ENCODE measurements at regions not wholly inside any gene's neighbourhood (a gene's known extent, or its start where the extent isn't known, plus 50 kb on each side); places are given as distances from the start of the nearest gene placed in this dataset.

DNA sequence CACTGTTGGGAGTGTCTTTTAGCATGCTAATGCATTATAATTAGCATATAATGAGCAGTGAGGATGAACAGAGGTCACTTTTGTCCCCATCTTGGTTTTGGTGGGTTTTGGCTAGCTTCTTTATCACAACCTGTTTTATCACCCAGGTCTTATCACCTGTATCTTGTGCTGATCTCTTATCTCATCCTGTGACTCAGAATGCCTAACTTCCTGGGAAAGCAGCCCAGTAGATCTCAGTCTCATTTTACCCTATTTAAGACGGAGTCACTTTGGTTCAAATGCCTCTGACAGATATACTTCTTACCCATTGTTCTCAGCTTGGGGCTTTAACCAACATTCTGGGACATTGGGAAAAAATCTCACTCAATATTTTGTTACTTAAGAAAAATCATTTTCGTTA is 348.7 kb downstream of the PBX1 start:
- TF ChIP-seq ZNF256 (CRISPR knock-in tag; conservative IDR thresholded peaks at IDR 0.05) (no peak), POLR2A (IDR thresholded peaks at IDR 0.05; ENCODE audit: insufficient read depth in 1 of 2, low read depth in 2 of 2, low read length in 2 of 2) (no peak), NFKB2 (CRISPR knock-in tag; IDR thresholded peaks at IDR 0.05; ENCODE audit: borderline replicate concordance) (no peak), RAD51 (IDR thresholded peaks at IDR 0.05; ENCODE audit: borderline replicate concordance) (no peak), EHMT2 (IDR thresholded peaks at IDR 0.05; ENCODE audit: borderline replicate concordance, low read depth, low read length) (no peak), SMC3 (IDR thresholded peaks at IDR 0.05; ENCODE audit: low read length) (no peak)
- TF ChIP-seq, protein P1, sequence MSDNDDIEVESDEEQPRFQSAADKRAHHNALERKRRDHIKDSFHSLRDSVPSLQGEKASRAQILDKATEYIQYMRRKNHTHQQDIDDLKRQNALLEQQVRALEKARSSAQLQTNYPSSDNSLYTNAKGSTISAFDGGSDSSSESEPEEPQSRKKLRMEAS (IDR thresholded peaks at IDR 0.05) = no peak
- TF ChIP-seq, protein P2, sequence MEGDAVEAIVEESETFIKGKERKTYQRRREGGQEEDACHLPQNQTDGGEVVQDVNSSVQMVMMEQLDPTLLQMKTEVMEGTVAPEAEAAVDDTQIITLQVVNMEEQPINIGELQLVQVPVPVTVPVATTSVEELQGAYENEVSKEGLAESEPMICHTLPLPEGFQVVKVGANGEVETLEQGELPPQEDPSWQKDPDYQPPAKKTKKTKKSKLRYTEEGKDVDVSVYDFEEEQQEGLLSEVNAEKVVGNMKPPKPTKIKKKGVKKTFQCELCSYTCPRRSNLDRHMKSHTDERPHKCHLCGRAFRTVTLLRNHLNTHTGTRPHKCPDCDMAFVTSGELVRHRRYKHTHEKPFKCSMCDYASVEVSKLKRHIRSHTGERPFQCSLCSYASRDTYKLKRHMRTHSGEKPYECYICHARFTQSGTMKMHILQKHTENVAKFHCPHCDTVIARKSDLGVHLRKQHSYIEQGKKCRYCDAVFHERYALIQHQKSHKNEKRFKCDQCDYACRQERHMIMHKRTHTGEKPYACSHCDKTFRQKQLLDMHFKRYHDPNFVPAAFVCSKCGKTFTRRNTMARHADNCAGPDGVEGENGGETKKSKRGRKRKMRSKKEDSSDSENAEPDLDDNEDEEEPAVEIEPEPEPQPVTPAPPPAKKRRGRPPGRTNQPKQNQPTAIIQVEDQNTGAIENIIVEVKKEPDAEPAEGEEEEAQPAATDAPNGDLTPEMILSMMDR (CRISPR knock-in tag; IDR thresholded peaks at IDR 0.05) = no peak
- TF ChIP-seq, protein P3, sequence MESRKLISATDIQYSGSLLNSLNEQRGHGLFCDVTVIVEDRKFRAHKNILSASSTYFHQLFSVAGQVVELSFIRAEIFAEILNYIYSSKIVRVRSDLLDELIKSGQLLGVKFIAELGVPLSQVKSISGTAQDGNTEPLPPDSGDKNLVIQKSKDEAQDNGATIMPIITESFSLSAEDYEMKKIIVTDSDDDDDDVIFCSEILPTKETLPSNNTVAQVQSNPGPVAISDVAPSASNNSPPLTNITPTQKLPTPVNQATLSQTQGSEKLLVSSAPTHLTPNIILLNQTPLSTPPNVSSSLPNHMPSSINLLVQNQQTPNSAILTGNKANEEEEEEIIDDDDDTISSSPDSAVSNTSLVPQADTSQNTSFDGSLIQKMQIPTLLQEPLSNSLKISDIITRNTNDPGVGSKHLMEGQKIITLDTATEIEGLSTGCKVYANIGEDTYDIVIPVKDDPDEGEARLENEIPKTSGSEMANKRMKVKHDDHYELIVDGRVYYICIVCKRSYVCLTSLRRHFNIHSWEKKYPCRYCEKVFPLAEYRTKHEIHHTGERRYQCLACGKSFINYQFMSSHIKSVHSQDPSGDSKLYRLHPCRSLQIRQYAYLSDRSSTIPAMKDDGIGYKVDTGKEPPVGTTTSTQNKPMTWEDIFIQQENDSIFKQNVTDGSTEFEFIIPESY (CRISPR knock-in tag; IDR thresholded peaks at IDR 0.05) = no peak
- TF ChIP-seq, protein P4, sequence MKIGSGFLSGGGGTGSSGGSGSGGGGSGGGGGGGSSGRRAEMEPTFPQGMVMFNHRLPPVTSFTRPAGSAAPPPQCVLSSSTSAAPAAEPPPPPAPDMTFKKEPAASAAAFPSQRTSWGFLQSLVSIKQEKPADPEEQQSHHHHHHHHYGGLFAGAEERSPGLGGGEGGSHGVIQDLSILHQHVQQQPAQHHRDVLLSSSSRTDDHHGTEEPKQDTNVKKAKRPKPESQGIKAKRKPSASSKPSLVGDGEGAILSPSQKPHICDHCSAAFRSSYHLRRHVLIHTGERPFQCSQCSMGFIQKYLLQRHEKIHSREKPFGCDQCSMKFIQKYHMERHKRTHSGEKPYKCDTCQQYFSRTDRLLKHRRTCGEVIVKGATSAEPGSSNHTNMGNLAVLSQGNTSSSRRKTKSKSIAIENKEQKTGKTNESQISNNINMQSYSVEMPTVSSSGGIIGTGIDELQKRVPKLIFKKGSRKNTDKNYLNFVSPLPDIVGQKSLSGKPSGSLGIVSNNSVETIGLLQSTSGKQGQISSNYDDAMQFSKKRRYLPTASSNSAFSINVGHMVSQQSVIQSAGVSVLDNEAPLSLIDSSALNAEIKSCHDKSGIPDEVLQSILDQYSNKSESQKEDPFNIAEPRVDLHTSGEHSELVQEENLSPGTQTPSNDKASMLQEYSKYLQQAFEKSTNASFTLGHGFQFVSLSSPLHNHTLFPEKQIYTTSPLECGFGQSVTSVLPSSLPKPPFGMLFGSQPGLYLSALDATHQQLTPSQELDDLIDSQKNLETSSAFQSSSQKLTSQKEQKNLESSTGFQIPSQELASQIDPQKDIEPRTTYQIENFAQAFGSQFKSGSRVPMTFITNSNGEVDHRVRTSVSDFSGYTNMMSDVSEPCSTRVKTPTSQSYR (CRISPR knock-in tag; IDR thresholded peaks at IDR 0.05; ENCODE audit: borderline replicate concordance) = no peak
- TF ChIP-seq, protein P5, sequence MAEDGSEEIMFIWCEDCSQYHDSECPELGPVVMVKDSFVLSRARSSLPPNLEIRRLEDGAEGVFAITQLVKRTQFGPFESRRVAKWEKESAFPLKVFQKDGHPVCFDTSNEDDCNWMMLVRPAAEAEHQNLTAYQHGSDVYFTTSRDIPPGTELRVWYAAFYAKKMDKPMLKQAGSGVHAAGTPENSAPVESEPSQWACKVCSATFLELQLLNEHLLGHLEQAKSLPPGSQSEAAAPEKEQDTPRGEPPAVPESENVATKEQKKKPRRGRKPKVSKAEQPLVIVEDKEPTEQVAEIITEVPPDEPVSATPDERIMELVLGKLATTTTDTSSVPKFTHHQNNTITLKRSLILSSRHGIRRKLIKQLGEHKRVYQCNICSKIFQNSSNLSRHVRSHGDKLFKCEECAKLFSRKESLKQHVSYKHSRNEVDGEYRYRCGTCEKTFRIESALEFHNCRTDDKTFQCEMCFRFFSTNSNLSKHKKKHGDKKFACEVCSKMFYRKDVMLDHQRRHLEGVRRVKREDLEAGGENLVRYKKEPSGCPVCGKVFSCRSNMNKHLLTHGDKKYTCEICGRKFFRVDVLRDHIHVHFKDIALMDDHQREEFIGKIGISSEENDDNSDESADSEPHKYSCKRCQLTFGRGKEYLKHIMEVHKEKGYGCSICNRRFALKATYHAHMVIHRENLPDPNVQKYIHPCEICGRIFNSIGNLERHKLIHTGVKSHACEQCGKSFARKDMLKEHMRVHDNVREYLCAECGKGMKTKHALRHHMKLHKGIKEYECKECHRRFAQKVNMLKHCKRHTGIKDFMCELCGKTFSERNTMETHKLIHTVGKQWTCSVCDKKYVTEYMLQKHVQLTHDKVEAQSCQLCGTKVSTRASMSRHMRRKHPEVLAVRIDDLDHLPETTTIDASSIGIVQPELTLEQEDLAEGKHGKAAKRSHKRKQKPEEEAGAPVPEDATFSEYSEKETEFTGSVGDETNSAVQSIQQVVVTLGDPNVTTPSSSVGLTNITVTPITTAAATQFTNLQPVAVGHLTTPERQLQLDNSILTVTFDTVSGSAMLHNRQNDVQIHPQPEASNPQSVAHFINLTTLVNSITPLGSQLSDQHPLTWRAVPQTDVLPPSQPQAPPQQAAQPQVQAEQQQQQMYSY (CRISPR knock-in tag; IDR thresholded peaks at IDR 0.05) = no peak
